Astrocyte of the cerebellum (primary cell): ENCODE measurements at regions not wholly inside any gene's neighbourhood (a gene's known extent, or its start where the extent isn't known, plus 50 kb on each side); places are given as distances from the start of the nearest gene placed in this dataset.
A peak's percentile ranks its signal among the peaks of the same experiment; 100 is the strongest.

Experiments
- DNase-seq: peaks from one replicate; pipeline ENCODE4 v3.0.0-alpha.2; 2011; ENCODE audit warnings: low read depth
- H3K4me3 ChIP-seq: 2 replicates; pipeline ENCODE4 v1.5.1; 2011; ENCODE audit warnings: mild to moderate bottlenecking, low read depth, low read length, moderate library complexity
- CTCF ChIP-seq: IDR thresholded peaks from 2 replicates; pipeline ENCODE4 v1.5.1; 2012; ENCODE audit warnings: low read length, low read depth, moderate library complexity, mild to moderate bottlenecking; ENCODE audit errors: missing control alignments
- in situ Hi-C: cut with HindIII; loops from 2 replicates; pipeline ENCODE4 v1.10.0; 2017; ENCODE audit warnings: low sequenced_read_pairs

- in situ Hi-C loops, result no loop called here
- no peak for TF ChIP-seq CTCF
- H3K4me3 ChIP-seq, result no peak overlapping the region
- no peak for DNase-seq
These were observed 320.1 kb downstream of the C16orf95 start for GRCh38 chr16:86997058-86997457.

- TF ChIP-seq CTCF, result no peak
- DNase-seq, result no peak
- in situ Hi-C loops, result no loop called here
- H3K4me3 ChIP-seq, result no peak overlapping the region
These were observed 318.8 kb downstream of the C16orf95 start for GRCh38 chr16:86998196-86999001.

GRCh38 chr16:87000001-87000400, 317.2 kb downstream of the C16orf95 start:
- in situ Hi-C loops, result no loop called here
- no peak overlapping the region for H3K4me3 ChIP-seq
- TF ChIP-seq CTCF, result no peak
- DNase-seq, result no peak

GRCh38 chr16:87002717-87003413, 314.3 kb downstream of the C16orf95 start:
- TF ChIP-seq CTCF, result no peak
- peak; percentile 41 for DNase-seq

GRCh38 chr16:87003414-87003755, 313.8 kb downstream of the C16orf95 start:
- no peak for DNase-seq
- H3K4me3 ChIP-seq, result no peak overlapping the region
- in situ Hi-C loops, result no loop called here
- TF ChIP-seq CTCF, result no peak

More at GRCh38 chr16:87002717-87003413, 314.3 kb downstream of the C16orf95 start:
- H3K4me3 ChIP-seq, result no peak overlapping the region
- in situ Hi-C loops, result no loop called here

GRCh38 chr16:87006021-87006420, 311.2 kb downstream of the C16orf95 start:
- DNase-seq, result no peak
- in situ Hi-C loops, result no loop called here
- H3K4me3 ChIP-seq, result no peak overlapping the region
- TF ChIP-seq CTCF, result no peak
